HepG2 (cell line): ENCODE measurements at regions not wholly inside any gene's neighbourhood (a gene's known extent, or its start where the extent isn't known, plus 50 kb on each side); places are given as distances from the start of the nearest gene placed in this dataset.
A peak's percentile ranks its signal among the peaks of the same experiment; 100 is the strongest.

Source experiments
- ASH2L ChIP-seq: fragments of 300-600, 200-600 bp; sonication (generic); IDR thresholded peaks from 2 replicates; pipeline ENCODE4 v1.7.0; 2017; ENCODE audit warnings: low read depth, mild to moderate bottlenecking, moderate library complexity, mixed read lengths, low read length; ENCODE audit not compliant: insufficient read length
- CBX5 ChIP-seq: sonication (generic); formaldehyde crosslinking; IDR thresholded peaks from 2 replicates; pipeline ENCODE4 v1.4.0; 2020; ENCODE audit warnings: missing genetic modification reagents, borderline replicate concordance
- FOXO1 ChIP-seq: sonication (generic); formaldehyde crosslinking; IDR thresholded peaks from 2 replicates; pipeline ENCODE4 v1.4.0; 2020; ENCODE audit warnings: missing genetic modification reagents
- GABPB1 ChIP-seq: IDR thresholded peaks from 2 replicates; pipeline ENCODE4 v1.6.1; 2016; ENCODE audit warnings: mild to moderate bottlenecking, missing genetic modification reagents, moderate library complexity, missing compliant biosample characterization
- LRRFIP1 ChIP-seq: sonication (generic); formaldehyde crosslinking; conservative IDR thresholded peaks from 2 replicates; pipeline ENCODE4 v1.4.0; 2020; ENCODE audit warnings: missing genetic modification reagents
- NFAT5 ChIP-seq: sonication (generic); formaldehyde crosslinking; IDR thresholded peaks from 2 replicates; pipeline ENCODE4 v1.4.0; 2020; ENCODE audit warnings: missing genetic modification reagents
- RERE ChIP-seq: IDR thresholded peaks from 2 replicates; pipeline ENCODE4 v1.6.1; 2016; ENCODE audit warnings: low read depth, missing genetic modification reagents, missing compliant biosample characterization
- ZKSCAN8 ChIP-seq: IDR thresholded peaks from 2 replicates; pipeline ENCODE4 v1.6.1; 2016; ENCODE audit warnings: borderline replicate concordance, missing genetic modification reagents, missing compliant biosample characterization
- ZNF296 ChIP-seq: sonication (generic); formaldehyde crosslinking; conservative IDR thresholded peaks from 2 replicates; pipeline ENCODE4 v1.5.0; 2020; ENCODE audit warnings: mild to moderate bottlenecking, missing genetic modification reagents
- ZNF747 ChIP-seq: sonication (generic); formaldehyde crosslinking; IDR thresholded peaks from 2 replicates; pipeline ENCODE4 v1.8.1; 2023; ENCODE audit warnings: missing genetic modification reagents, mild to moderate bottlenecking, borderline replicate concordance
- TF ChIP-seq, protein P1 (sequence below): sonication (generic); formaldehyde crosslinking; IDR thresholded peaks from 2 replicates; pipeline ENCODE4 v1.5.0; 2020; ENCODE audit warnings: missing genetic modification reagents
- TF ChIP-seq, protein P2 (sequence below): sonication (generic); formaldehyde crosslinking; IDR thresholded peaks from 2 replicates; pipeline ENCODE4 v1.5.1; 2020; ENCODE audit warnings: mild to moderate bottlenecking, moderate library complexity, missing genetic modification reagents

DNA sequence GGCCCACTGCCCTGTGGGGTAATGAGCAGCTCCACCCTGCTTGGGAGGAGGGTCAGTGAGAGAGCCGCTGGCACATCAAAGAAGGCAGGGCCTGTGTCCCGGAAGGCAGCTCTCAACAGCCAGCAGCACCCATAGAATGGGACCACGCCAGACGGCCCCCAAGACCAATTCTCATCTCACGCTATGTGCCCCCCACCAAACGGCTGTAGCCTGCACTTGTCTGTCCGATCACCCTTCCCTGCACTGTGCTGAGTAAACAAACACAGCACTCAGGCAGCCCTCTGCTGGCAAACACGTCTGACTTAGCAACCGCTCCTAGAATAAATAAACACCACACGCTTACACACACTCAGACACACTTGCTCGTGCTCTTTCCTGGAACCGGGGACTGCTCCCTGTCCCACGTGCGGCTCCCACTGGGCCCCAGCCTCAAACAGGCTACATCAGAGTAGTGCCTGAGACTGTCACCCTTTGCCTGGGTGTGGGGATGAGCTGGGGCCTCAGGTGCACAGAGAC, 53.2 kb upstream of the CDON start (continued):
- peak; percentile 87 for TF ChIP-seq RERE
- TF ChIP-seq ZNF296 (CRISPR knock-in tag), result no peak
- TF ChIP-seq, protein P1, sequence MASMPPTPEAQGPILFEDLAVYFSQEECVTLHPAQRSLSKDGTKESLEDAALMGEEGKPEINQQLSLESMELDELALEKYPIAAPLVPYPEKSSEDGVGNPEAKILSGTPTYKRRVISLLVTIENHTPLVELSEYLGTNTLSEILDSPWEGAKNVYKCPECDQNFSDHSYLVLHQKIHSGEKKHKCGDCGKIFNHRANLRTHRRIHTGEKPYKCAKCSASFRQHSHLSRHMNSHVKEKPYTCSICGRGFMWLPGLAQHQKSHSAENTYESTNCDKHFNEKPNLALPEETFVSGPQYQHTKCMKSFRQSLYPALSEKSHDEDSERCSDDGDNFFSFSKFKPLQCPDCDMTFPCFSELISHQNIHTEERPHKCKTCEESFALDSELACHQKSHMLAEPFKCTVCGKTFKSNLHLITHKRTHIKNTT (CRISPR knock-in tag), result no peak
- TF ChIP-seq ASH2L, result no peak
- peak; percentile 16; the same call in 1 of the 2 replicates for TF ChIP-seq CBX5 (CRISPR knock-in tag)
- peak; percentile 54 for TF ChIP-seq GABPB1 (CRISPR knock-in tag)
- no peak for TF ChIP-seq NFAT5 (CRISPR knock-in tag)
- peak; percentile 93; the same call in 1 of the 2 replicates for TF ChIP-seq ZNF747 (CRISPR knock-in tag)
- peak; percentile 87; the same call in 1 of the 2 replicates for TF ChIP-seq FOXO1 (CRISPR knock-in tag)
- no peak for TF ChIP-seq LRRFIP1 (CRISPR knock-in tag)
- TF ChIP-seq, protein P2, sequence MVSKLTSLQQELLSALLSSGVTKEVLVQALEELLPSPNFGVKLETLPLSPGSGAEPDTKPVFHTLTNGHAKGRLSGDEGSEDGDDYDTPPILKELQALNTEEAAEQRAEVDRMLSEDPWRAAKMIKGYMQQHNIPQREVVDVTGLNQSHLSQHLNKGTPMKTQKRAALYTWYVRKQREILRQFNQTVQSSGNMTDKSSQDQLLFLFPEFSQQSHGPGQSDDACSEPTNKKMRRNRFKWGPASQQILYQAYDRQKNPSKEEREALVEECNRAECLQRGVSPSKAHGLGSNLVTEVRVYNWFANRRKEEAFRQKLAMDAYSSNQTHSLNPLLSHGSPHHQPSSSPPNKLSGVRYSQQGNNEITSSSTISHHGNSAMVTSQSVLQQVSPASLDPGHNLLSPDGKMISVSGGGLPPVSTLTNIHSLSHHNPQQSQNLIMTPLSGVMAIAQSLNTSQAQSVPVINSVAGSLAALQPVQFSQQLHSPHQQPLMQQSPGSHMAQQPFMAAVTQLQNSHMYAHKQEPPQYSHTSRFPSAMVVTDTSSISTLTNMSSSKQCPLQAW (CRISPR knock-in tag), result peak; percentile 93
- TF ChIP-seq ZKSCAN8 (CRISPR knock-in tag), result peak; percentile 84; the same call in 1 of the 2 replicates
